ENCODE measurements at regions not wholly inside any gene's neighbourhood (a gene's known extent, or its start where the extent isn't known, plus 50 kb on each side); places are given as distances from the start of the nearest gene placed in this dataset.
"Not testable (repeated sequence)": the region's sequence is repeated elsewhere in the genome, so short reads cannot be mapped to it uniquely, and the experiment has no call there.

- peak; percentile 6 for DNase-seq (ENCODE audit: low spot score)
Measured at GRCh38 chr9:31807574-31808256, 576.7 kb upstream of the ACO1 start.

GRCh38 chr9:31808766-31809165 lies 575.7 kb upstream of the ACO1 start:
- no peak for DNase-seq (ENCODE audit: low spot score)

DNA sequence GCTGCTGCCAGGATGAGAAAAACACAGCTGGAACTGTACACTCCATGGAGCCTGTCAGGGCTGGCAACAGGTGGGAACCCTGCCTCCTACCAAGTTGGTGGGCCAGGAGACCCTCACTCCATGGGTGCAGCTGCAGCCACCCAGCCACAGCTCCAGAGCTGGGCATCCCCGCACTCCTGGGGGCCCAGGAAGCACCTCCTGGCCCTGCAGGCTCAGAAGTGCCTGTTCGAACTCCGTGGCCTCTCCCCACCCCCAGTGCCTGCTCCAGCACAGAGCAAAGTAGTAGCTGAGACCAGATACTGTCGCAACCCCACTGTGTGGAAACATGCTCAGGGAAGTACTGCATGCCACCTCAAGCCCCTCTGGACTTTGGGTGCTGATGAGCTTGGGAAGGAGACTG lies 564.0 kb upstream of the ACO1 start:
- no peak for DNase-seq (ENCODE audit: low spot score)

DNA sequence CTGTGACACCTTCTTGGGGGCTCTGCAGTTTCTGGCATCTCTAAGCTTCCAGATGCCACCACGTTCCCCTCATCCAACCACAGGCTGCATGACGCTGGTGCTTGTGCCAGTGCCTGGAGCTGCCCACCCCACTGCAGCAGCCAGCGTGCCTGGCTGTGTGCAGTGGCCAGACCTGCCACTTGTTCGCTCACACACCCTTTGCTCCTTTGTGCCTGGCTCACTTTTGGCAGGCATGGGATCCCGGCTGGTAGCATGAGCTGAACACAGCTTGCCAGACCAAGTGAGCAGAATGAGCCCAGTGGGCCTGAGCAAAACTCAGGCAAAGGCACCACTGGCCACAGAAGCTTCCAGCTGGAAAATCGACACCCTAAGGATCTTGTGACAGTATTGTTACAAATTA lies 562.9 kb upstream of the ACO1 start:
- DNase-seq (ENCODE audit: low spot score), result no peak

GRCh38 chr9:31823365-31823764 lies 561.1 kb upstream of the ACO1 start:
- DNase-seq (ENCODE audit: low spot score), result no peak

DNA sequence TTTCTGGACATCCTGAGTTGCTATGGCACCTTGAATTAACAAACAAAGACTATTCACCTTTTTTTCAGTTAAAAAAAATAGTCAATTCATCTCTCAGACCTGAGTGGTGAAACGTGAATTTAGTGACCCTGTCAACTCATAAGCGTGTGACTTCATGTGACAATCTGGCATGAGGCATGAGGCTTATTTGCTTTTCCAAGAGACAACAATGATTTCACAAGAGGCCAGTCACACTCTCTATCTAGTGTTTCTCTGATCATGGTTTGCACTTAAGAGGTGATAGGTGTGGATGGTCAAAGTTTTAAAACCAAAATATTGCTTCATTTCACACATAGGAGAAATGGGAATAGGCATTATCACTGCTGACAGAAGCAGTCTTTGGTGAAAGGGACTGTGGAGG lies 559.6 kb upstream of the ACO1 start:
- no peak for DNase-seq (ENCODE audit: low spot score)

GRCh38 chr9:31837211-31837610 lies 547.2 kb upstream of the ACO1 start:
- DNase-seq (ENCODE audit: low spot score), result no peak

DNA sequence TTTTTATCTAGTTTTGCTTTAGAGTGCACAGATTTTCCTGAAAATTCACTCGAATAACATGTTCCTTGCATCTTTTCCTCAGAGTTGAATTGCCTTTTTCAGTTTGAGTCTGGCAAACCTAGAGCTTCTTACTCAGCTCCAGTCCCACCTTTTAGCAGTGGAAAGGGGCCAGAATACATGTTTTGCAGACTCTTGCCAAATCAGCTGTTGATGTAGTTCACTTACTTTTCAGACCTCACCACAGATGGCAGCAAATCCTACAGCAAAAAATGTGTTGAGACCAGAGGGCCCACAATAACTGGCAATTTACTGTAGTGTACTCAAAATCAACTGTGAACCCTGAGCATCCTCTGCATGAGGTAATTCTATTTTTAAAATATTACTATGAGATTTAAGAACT lies 545.2 kb upstream of the ACO1 start:
- DNase-seq (ENCODE audit: low spot score), result no peak

- DNase-seq (ENCODE audit: low spot score), result no peak
Measured at GRCh38 chr9:31840702-31841101, 543.7 kb upstream of the ACO1 start.

DNA sequence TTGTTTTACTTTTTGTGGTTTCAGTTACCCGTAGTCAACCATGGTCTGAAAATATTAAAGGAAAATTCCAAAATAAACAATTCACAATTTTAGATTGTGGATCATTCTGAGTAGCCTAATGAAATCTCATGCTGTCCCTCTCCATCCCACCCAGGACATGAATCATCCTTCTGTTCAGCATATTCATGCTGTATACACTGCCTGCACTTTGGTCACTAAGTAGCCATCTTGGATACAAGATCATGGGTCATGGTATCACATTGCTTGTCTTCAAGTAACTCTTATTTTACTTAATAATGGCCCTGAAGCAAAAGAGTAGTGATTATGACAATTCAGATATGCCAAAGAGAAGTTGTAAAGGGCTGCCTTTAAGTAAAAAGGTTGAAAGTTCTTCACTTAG lies 536.5 kb upstream of the ACO1 start:
- DNase-seq (ENCODE audit: low spot score), result no peak

DNA sequence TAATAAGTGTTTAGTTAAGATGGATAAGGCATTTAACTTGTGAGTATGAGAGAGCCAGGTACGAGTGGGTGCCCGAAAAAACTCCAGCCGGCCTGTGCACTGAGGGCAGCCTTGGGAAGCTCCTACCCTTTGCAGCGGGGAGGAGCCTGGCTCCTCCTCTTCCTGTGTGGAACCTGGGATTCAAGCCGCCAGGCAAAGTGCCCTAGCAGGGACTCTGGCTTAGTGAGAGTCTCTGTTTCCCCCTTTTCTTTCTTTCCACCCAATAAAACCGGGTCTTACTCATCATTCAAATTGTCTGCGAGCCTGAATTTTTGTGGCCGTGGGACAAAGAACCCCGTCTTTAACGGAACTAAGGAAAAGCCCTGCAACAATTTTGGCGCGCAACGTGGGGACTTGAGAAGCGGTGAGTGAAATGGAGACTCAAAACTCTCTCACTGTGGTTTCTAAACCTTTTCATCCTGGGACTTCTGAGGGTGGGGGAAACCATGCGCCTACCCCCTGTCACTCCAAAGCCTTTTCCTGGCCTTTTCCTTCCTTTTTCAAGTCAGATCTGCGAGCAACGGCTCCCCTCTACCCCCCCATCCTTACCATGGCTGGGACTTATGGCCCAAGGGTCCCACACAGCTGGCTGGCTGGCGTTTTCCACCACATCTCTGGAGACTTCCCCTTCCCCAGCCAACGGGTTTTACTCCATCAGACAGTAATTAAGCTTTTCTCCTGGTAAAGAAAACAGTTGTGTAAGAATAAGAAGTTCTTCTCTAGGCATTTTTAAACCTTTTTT lies 535.7 kb upstream of the ACO1 start:
- DNase-seq (ENCODE audit: low spot score), result no peak

DNA sequence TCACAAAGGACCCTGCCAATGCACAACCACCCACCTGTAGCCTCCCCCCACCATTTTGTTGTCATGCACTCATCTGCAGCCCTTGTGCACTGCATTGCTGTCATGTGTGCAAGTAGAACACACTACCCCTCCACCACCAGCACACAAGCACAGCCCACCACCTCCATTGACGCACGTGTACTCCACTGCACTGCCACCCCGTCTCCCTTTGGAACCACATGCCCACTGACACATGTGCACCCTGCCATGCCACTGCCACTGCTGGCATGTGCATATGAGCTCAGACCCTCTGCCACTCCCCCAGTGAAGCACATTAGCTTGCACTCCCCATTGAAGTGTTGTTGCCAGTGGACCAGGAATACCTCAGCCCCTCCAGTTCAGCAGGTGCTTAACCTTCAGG lies 530.3 kb upstream of the ACO1 start:
- DNase-seq (ENCODE audit: low spot score), result no peak

- no peak for DNase-seq (ENCODE audit: low spot score)
Measured at GRCh38 chr9:31868830-31869229, 515.6 kb upstream of the ACO1 start.

DNA sequence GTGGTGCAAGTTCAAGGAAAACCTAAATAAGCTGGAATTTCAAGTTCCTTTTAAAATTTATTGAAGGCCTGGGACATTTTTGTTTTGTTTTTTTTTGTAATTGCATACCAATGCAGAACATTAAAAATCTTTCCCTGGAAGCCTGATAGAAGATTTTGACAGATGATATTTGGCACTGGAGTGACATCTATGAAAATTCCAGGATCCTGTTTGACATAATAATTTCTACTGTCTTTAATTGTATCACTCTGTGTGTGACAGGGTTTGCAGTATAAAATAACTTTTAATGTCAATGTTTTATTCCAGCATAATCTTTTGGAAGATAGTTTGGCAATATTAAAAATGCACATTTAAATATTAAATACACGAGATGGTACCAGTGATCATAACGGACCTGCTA lies 514.2 kb upstream of the ACO1 start:
- DNase-seq (ENCODE audit: low spot score), result no peak

- DNase-seq (ENCODE audit: low spot score), result no peak
Measured at GRCh38 chr9:31873722-31874121, 510.7 kb upstream of the ACO1 start.

- DNase-seq (ENCODE audit: low spot score), result no peak
Measured at GRCh38 chr9:31894008-31894407, 490.4 kb upstream of the ACO1 start.

DNA sequence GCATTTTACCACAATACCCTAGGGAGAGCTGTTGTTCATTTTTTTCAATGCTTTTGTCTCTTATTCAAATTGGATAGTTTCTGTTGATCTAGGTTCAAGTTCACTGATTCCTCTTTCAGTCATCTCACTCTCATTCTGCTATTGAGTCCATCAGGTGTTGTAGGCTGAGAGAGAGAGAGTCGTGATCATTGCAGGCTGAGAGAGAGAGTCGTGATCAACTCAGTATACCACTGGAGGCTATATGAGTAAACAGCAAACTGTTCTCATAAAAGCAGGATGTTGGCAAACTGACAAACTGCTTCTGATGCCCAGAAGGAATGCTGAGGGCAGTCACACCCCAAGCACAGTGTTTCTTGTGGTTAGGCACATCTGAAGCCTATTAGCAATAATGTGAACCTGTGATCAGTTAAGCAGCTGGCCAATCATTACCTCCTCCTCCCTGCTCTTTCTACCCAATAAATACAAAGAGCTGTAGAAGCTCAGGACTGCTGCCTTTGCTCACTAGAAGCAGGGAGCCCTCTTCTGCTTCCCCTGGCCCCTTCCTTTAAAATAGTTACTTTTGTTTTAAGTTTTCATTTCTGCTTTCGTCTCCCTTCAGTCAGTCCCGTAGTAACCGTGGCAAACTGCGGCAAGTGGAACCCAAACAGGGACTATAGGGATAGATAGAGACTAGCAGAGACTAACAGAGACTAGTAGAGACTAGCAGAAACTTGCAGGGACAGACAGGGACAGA lies 476.1 kb upstream of the ACO1 start:
- peak; percentile 68 for DNase-seq (ENCODE audit: low spot score)

DNA sequence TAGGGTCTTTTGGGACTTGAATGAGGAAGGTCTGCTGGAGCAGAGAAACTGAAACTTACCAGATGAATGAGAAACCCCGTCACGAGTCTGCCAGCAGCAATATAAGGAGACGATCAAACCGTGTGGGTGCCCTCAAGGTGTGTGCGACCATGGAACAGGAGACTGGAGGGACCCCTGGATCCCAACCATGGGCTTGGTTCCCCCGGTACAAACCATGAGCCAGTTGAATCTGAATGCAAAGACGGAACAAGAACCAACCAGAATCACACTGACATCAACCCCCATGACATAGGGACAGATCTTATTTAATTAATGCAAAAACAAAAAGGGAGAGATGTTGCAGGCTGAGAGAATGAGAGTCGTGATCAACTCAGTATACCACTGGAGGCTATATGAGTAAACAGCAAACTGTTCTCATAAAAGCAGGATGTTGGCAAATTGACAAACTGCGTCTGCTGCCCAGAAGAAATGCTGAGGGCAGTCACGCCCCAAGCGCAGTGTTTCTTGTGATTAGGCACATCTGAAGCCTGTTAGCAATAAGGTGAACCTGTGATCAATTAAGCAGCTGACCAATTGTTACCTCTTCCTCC lies 475.5 kb upstream of the ACO1 start:
- peak; percentile 35 for DNase-seq (ENCODE audit: low spot score)

- DNase-seq (ENCODE audit: low spot score), result no peak
Measured at GRCh38 chr9:31912636-31913035, 471.8 kb upstream of the ACO1 start.

GRCh38 chr9:31916591-31917241 lies 467.7 kb upstream of the ACO1 start:
- DNase-seq (ENCODE audit: low spot score), result no peak

DNA sequence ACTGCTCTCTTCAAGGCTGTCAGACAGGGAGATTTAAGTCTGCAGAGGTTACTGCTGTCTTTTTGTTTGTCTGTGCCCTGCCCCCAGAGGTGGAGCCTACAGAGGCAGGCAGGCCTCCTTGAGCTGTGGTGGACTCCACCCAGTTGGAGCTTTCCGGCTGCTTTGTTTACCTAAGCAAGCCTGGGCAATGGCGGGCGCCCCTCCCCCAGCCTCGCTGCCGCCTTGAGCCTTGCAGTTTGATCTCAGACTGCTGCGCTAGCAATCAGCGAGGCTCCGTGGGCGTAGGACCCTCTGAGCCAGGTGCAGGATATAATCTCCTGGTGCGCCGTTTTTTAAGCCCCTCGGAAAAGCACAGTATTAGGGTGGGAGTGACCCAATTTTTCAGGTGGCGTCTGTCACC lies 446.7 kb upstream of the ACO1 start:
- not testable (repeated sequence) for DNase-seq (ENCODE audit: low spot score)

DNA sequence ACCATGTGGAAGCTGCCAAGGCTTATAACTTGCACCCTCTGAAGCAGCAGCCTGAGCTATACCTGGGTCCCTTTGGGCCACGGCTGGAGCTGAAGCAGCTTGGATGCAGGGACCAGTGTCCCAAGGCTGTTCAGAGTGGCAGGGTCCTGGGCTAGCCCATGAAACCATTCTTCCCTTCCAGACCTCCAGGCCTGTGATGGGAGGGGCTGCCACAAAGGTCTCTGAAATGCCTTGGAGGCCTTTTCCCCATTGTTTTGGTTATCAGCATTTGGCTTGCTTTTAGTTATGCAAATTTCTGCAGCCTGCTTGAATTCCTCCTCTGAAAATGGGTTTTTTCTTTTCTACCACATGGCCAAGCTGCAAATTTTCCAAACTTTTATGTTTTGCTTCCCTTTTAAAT lies 433.7 kb upstream of the ACO1 start:
- no peak for DNase-seq (ENCODE audit: low spot score)

Measured in LoVo (cell line).